BJ (cell line): ENCODE measurements at regions not wholly inside any gene's neighbourhood (a gene's known extent, or its start where the extent isn't known, plus 50 kb on each side); places are given as distances from the start of the nearest gene placed in this dataset.

Experiments
- CTCF ChIA-PET: fragments of 350-600 bp; formaldehyde crosslinking; extraction: SDS; loops from one replicate; lab custom pipeline; 2021; ENCODE audit warnings: antibody characterized with exemption, inconsistent platforms; lab: Yijun Ruan, JAX
- POLR2A ChIA-PET: fragments of 300-600 bp; sonication (Branson Sonifier 250); formaldehyde crosslinking; extraction: SDS; loops from one replicate; lab custom pipeline; 2021; ENCODE audit warnings: antibody characterized with exemption; lab: Charles Lee
- DNase-seq: peaks from one replicate; pipeline ENCODE4 v3.0.0-alpha.2; 2011; ENCODE audit warnings: low read depth
- H3K27me3 ChIP-seq: 2 replicates; pipeline ENCODE4 v1.6.0; 2011; ENCODE audit warnings: low read length; ENCODE audit not compliant: control insufficient read depth, insufficient read depth
- H3K36me3 ChIP-seq: 2 replicates; pipeline ENCODE4 v1.5.1; 2011; ENCODE audit warnings: low read length; ENCODE audit not compliant: control insufficient read depth, insufficient read depth
- H3K4me3 ChIP-seq: 2 replicates; pipeline ENCODE4 v1.5.1; 2011; ENCODE audit warnings: low read depth, mild to moderate bottlenecking, control low read depth, low read length
- CTCF ChIP-seq: IDR thresholded peaks from 2 replicates; pipeline ENCODE4 v1.5.1; 2011; ENCODE audit warnings: low read depth, mild to moderate bottlenecking, control low read depth, inconsistent platforms, low read length, moderate library complexity; ENCODE audit not compliant: insufficient read depth

- CTCF ChIA-PET: interaction anchor here (0.9 kb wide), 1 partner anchor 23 kb away, joined by 3 read pairs; no protein-coding TSS in a partner anchor
- no peak overlapping the region for H3K4me3 ChIP-seq
- H3K27me3 ChIP-seq: peaks cover 1% of the 10 kb centered on the region; the same call in 1 of the 2 replicates
- no peaks in the 10 kb centered on the region for H3K36me3 ChIP-seq
- POLR2A ChIA-PET: no interaction called here
- no peak for DNase-seq
- no peak for TF ChIP-seq CTCF
Measured at GRCh38 chr5:159640921-159641320, 275.4 kb upstream of the ADRA1B start.

GRCh38 chr5:159641371-159642039 lies 274.8 kb upstream of the ADRA1B start:
- POLR2A ChIA-PET: no interaction called here
- H3K4me3 ChIP-seq: no peak overlapping the region
- DNase-seq: no peak
- CTCF ChIA-PET: interaction anchor here (0.9 kb wide), 1 partner anchor 22 kb away, joined by 3 read pairs; no protein-coding TSS in a partner anchor
- H3K27me3 ChIP-seq: peaks cover 1% of the 10 kb centered on the region; the same call in 1 of the 2 replicates
- TF ChIP-seq CTCF: no peak
- no peaks in the 10 kb centered on the region for H3K36me3 ChIP-seq

- CTCF ChIA-PET: no interaction called here
- no peak for TF ChIP-seq CTCF
- POLR2A ChIA-PET: no interaction called here
- no peak for DNase-seq
- Histone ChIP-seq H3K4me3 (no peak overlapping the region), H3K36me3 (no peaks in the 10 kb centered on the region), H3K27me3 (peaks cover 1% of the 10 kb centered on the region; the same call in 1 of the 2 replicates)
Measured at GRCh38 chr5:159642379-159642778, 273.9 kb upstream of the ADRA1B start.

- Histone ChIP-seq H3K4me3 (no peak overlapping the region), H3K27me3 (peaks cover 1% of the 10 kb centered on the region; the same call in 1 of the 2 replicates), H3K36me3 (no peaks in the 10 kb centered on the region)
- no peak for DNase-seq
- ChIA-PET POLR2A (no interaction called here), CTCF (no interaction called here)
- no peak for TF ChIP-seq CTCF
Measured at GRCh38 chr5:159644053-159644452, 272.2 kb upstream of the ADRA1B start.

GRCh38 chr5:159645179-159645846 lies 271.0 kb upstream of the ADRA1B start:
- Histone ChIP-seq H3K27me3 (0 out of 2 replicates have a peak, but pooled peaks cover 1% of the 10 kb centered on the region), H3K36me3 (no peaks in the 10 kb centered on the region), H3K4me3 (no peak overlapping the region)
- ChIA-PET CTCF (interaction anchor here (0.7 to 1.2 kb wide), 3 partner anchors 13 to 305 kb away, joined by 3 read pairs; no protein-coding TSS in a partner anchor), POLR2A (no interaction called here)
- no peak for TF ChIP-seq CTCF
- DNase-seq: no peak
